ENCODE measurements at regions not wholly inside any gene's neighbourhood (a gene's known extent, or its start where the extent isn't known, plus 50 kb on each side); places are given as distances from the start of the nearest gene placed in this dataset.
"Not testable (repeated sequence)": the region's sequence is repeated elsewhere in the genome, so short reads cannot be mapped to it uniquely, and the experiment has no call there.

DNA sequence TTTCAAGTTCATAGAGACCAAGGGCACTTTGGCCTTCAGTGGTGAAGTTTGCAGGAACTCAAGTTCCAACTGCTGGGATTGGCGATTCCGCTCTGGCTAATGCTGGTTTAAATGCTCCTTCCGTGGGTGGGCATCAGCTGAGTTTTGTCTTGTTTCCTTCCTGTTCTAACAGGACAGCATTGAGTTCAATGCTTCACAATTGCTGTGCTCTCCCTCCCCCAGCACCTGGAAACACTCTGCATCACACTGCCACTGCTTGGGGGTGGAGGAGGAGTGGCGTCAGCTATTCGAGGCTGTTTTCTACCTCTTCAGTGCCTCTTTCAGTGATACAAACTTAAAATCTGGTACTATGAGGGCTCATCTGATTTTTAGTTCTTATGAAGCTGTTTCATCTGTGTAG is 634.9 kb downstream of the FSCB start:
- DNase-seq (ENCODE audit: low read depth) = no peak

DNA sequence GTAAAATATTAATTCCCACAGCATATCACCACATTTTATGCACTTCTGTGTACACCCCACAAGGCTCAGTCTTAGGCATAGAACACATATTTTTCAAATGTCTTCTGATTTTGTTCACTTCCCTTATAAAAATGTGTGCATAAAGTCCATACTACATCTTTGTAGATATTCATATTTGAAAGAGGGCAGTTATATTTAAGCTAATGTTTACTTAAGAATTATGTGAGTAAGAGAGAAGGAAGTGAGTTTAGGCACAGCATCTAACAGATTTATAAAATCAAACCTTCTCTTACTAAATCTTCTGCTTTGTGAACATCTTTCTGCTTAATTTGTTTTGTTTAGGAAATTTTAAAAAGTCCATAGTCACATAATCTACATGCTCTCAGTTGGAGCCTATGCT is 648.1 kb downstream of the FSCB start:
- no peak for DNase-seq (ENCODE audit: low read depth)

DNA sequence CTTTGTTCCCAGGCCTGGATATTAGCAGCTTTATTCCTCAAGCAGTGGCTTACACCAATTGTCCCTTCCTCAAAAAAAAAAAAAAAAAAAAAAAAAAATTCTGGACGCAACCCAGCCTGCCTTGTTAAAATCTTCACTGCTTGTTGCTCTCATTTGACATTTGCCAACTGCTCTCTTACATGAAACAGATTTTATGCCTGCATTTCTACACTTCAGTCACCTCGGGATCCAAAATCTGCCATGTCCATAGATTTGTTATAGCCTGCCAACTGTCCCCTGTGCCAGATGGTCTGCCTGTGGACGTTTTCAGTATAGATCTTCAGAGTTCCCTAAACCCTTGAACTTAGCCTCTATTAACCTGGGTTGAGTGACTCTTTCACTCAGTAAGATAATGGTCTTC is 651.5 kb downstream of the FSCB start:
- DNase-seq (ENCODE audit: low read depth) = no peak

DNA sequence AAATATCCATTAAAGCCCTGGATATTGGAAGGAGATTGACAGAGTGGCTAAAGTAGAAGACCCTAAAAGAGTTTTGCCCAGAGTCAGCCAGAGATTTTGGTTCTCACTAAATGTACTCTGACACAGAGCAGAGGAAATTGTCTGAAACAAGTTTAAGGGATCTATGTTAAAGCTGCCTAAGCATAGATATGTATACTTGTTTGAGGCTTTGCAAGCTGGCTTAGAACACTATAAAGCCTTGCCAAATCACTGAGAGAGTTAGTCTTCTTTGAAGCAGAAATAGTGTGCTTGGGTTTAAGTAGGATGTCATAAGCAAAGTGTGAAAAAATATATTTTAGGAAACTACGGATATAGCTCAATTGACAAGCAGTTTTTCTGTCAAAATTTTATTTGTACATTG is 653.5 kb downstream of the FSCB start:
- DNase-seq (ENCODE audit: low read depth) = no peak

DNA sequence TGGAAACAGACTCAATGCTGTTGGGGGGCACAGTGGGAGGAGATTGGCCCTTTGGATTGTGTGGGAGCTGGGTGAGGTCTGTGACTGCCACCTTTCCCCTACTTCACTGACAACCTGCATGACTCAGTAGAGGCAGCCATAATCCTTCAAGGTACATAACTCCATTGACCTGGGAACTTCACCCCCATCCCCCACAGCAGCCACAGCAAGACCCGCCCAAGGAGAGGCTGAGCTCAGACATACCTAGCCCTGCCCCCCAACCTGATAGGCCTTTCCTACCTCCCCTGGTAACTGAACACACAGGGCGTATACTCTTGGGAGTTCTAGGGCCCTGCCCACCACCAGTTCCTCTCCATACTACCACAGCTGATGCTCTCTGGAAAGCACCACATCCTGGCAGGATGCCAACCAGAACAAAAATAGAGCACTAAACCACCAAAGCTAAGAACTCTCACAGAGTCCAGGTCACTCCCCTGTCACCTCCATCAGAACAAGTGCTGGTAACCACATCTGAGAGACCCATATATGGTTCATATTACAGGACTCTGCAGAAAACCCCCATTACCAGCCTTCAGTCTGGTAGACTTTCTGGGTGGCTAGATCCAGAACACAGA is 703.9 kb downstream of the FSCB start:
- no peak for DNase-seq (ENCODE audit: low read depth)

DNA sequence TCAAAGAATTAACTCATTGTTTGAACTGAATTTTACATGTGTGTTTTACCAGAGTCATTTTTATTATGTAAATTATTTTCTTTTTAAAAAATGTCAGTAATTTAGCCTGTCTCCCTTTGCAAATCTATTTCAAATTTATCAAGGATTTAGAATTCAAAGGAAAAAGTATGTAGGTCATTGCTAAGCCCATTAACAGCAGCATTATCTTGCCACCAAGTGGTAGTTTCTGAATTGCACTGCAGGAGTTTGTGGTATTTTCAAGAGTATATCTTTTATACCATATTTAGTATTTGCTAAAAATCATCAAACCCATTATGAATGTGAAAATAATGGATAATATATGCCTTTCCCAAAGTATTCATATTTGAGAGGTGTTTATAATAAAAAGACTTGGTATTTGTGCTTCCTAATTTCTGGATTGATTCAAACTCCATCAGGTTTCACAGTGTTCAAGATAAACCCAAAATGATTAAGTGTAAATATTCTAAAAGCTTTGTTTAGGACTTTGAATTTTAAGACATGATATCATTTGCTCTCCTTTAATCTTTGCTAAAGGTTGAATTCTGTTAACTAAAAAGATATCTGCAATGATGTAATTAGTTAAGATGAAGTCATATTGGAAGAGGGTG is 711.4 kb downstream of the FSCB start:
- DNase-seq (ENCODE audit: low read depth) = no peak

DNA sequence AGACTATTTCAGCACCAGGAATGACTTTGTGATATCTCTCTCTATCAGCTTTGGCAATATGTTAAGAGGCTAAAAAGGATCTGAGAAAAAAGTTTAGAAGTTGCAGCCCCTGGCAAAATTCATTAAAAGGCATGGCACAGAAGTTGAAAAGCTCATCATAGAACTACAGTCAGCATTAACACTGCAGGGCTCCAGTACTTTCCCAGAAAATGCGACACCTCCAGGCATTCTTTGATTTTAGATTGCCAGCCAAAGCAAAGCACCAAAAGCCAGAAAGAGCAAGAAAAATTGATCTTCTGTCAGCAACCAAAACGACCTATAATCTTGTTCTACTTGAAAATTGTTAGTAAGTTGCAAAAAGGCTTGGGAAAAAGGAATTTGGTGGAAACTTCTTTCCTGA is 713.5 kb downstream of the FSCB start:
- DNase-seq (ENCODE audit: low read depth) = no peak

DNA sequence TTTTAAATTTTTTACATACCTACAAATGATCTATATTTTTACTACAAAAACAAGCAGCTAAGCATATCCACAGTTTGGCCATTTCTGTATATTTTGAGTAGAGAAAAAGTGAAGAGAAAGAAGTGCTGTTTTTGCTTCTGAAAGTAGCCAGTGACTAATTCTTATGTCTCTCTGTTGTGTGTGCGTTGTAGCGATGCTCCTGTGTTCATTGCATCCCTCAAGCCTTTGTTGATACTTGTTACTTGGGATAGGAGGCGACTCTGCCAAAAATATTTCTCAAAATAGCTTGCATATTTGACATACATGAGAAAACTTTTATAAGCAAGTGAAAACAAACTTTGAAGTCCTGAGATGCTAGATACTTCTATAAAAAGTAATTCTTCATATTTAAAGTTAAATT is 714.1 kb downstream of the FSCB start:
- no peak for DNase-seq (ENCODE audit: low read depth)

DNA sequence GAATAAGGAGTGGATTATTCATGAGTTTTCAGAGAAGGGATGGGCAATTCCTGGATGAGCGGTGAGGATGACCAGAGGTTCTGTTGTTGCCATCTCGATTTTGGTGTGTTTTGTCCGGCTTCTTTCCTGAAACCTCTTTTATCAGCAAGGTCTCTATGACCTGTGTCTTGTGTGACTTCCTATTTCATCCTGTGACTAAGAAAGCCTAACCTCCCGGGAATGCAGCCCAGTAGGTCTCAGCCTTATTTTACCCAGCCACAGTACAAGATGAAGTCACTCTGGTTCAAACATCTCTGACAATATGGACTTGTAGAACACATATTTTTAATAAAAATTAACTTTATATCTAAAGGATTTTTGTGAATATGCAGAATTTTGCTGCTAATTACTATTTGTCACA is 716.4 kb downstream of the FSCB start:
- no peak for DNase-seq (ENCODE audit: low read depth)

DNA sequence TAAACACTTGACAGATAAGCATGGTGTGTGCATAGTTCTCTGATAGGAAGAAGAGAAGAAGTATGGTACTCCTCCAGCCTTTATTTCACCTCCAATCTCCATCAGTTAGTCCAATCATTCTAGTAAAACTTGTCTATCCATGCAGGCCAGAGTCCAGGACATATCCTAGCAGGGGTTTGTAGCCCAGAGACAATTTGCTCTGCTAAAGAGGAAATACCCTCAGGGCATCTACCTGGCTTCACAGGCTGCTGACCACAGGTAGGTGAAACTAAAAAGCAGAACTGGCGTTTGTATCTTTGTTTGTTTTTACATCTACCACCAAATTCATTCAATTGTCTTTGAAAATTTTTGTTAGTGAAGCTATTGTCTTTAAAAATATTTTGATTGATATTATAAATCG is 717.6 kb downstream of the FSCB start:
- no peak for DNase-seq (ENCODE audit: low read depth)

DNA sequence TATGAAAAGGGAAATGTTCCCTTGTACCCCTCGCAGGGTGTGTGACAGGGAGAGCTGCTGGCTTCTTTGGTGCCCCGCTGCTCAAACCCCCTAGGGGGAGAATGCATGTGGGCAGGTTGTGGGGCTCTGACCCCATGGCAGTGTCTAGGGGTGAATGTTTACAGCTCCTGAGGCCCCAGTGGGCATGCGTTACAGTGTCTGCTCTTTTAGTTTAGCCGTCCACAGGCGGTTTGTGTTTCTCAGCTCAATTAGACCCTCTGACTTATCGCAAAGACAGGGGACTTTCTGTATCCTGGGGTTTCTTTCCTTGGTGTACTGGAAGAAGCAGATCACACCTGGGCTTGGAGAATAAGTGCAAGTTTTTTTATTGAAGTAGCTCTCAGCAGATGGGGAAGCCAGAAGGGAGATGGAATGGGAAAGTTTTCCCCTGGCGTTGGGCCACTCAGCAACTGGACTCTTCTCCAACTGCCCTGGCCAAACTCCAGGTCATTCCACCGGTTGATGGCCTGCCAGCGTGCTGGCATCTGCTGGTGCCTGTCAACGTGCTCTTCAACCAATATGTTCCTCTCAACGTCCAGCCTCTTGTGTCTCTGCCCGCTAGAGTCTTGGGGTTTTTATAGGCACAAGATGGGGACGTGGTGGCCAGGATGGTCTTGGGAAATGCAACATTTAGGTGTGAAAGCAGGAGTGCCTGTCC is 720.9 kb downstream of the FSCB start:
- DNase-seq (ENCODE audit: low read depth) = no peak

DNA sequence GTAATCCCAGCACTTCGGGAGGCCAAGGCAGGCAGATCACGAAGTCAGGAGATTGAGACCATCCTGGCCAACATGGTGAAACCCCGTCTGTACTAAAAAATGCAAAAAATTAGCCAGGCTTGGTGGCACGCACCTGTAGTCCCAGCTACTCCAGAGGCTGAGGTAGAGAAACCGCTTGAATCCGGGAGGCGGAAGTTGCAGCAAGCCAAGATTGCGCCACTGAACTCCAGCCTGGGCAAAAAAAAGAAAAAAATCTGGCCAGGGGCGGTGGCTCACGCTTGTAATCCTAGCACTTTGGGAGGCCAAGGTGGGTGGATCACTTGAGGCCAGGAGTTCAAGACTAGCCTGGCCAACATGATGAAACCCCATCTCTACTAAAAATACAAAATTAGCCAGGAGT is 722.7 kb downstream of the FSCB start:
- not testable (repeated sequence) for DNase-seq (ENCODE audit: low read depth)

DNA sequence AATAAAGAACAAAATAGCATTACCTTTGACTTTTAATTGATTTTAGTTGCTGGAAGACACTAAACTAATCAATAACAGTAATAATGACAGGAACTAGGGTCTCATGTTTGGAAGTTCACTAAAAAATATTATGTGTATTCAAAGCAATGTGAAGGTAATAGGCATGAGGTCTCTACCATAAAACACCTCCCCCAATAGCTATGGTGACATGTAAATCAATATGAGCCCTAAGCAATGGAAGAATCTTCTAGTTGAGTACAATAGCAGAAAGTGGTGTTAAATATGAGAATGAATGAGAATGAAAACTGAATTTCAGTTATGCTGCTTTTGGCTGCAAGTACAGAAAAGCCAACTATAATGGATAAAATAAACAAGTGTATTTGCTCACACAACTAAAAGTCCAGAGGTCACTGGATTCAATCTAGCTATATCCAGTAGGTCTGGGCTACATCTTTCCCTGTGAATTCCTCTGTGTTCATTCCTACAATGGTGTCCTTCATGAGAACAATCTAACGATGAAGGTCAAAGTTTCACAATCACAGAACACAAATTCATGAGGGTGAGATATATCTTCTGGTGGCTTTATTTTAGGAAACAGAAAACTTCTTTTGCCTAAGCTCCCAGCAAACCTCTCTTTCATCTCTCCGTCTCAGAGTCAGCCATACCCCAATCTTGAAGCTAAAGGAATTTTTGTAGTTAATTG is 728.0 kb downstream of the FSCB start:
- no peak for DNase-seq (ENCODE audit: low read depth)

DNA sequence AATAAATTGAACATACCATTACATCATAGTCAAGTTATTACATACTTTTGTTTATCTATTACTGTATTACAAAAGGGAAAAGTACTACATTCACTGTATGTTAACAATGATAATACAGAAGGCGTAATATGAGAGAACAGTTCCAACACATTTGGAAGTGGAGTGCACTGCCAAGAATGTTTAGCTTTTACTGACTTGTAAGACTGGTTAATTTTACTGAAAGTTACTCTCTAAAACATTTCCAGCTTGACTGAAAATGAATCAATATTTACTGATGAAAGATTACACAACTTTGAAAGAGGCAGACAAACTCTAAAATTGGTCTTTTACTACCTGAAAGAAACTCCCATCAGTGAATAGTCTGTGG is 728.5 kb downstream of the FSCB start:
- DNase-seq (ENCODE audit: low read depth) = no peak

DNA sequence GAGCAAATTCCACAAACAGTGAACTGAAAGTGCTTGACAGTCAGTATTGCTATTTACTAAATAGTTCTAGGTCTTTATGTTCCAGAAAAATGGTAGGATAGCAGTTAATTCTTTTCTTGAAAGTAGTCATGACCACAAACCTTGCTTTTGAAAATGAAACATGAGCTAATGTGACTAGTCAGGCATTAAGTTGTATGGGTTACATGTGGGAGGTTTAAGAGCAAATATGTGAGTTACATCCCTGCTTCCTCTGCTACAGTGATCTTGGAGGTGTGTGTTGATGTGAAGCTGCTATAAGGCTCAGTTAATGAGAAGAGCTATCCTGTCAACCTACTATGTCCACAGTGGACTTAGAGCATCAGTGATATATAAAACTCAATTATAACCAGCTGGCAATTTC is 741.6 kb downstream of the FSCB start:
- DNase-seq (ENCODE audit: low read depth) = no peak

DNA sequence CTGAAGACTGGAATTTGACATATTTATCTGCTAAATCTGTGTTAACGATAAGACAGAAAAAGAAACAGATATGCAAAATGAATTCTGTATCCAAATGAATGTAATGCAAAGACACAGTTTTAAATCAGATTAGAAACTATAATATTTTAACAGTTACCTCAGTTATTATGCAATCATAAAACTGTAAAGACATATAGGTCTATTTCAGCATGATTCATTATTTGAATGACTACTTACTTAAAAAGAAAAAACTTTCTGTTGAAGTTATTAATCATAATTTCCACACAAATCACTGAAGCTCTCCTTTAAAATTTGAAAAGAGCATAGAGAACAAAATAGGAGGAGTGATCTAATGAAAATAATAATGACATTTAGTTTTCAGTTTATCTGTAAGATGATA is 742.6 kb downstream of the FSCB start:
- no peak for DNase-seq (ENCODE audit: low read depth)

DNA sequence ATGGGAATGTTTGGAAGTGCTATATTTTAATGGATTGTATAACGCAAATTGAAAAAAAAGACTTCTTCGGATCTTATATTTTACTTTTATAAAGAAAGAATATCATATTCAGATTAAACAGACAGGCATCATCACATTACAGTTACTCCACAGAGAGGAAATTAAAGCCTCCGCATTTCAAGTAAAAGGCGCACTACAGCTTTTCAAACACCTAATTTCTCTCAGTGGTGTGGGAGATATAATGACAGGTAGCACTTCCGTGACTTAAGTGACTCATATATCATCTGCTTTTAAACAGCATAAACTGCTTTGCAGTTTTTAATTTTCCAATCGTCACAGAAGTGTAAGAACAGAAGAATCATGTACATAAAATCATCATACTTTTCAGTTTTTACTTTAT is 751.4 kb downstream of the FSCB start:
- DNase-seq (ENCODE audit: low read depth) = no peak

DNA sequence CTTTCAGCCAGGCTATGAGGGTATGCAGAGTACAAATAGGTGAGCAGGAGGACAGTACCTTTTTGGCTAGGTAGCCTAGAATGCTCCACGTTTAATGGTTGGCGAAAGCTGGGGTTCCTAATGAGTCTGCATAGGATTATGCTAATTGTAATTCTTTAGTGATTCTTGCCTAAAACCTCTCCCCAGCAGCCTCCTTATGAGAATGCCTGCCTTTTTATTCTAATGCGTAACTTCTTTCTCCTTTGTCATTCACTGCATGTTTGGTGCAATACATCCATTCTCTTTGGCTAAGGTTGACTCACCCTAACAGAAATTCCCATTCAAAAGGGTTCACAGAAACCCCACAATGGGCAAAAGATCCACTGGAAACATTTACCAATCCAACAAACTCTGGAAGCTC is 752.2 kb downstream of the FSCB start:
- DNase-seq (ENCODE audit: low read depth) = no peak

DNA sequence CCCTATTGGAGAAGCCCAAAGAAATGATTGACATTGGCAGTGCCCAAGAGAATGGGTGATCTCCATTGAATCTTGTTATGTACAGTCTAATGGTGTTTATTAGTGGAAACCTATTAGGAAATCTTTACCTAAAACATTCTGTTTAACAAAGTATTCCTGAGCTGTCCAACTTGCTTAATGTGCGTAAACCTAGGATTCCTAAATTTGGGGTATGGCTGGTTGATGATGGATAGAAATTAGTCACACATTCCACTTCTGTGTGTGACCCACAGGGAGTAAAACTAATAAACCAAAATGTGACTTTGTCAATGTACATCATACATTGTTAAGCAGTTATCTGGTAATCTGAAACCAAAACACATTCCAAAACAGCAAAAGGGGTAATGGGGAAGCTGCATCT is 761.3 kb downstream of the FSCB start:
- no peak for DNase-seq (ENCODE audit: low read depth)

DNA sequence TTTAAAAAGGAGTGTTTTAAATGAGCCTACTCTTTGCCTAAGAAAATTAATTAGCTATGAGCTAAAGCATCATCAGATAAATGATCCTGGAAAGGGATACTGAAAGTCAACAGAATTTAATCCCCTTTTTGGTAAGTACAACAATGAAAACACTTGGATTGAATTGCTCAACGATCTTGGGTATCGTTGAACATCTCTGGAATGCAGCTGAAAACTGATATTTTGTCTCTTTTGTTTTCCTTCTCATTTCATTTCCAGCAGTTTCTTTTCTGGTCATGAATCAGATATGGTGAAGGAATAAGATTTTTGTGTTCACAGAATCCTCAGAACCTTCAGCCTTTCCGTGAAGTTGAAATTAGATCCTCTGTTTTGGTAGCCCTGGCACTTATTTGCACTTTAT is 771.2 kb downstream of the FSCB start:
- DNase-seq (ENCODE audit: low read depth) = no peak

DNA sequence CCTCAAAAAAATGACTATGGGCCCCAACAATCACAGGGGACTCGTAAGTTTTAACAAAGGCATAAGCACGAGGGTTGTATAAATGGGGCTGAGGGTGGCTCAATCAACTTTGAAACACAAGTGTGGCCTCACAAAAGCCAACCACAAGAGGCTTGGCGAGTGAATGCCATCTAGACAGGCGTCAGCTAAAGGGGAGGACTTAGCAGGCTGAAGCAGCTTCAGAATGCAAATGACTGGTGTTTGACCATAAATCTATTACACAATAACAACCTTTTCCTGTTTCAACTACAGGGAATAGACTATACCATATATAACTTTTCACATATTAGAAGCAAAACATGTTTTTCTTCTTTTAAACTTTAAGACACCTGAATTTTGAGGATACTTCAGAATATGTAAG is 777.9 kb downstream of the FSCB start:
- DNase-seq (ENCODE audit: low read depth) = no peak

DNA sequence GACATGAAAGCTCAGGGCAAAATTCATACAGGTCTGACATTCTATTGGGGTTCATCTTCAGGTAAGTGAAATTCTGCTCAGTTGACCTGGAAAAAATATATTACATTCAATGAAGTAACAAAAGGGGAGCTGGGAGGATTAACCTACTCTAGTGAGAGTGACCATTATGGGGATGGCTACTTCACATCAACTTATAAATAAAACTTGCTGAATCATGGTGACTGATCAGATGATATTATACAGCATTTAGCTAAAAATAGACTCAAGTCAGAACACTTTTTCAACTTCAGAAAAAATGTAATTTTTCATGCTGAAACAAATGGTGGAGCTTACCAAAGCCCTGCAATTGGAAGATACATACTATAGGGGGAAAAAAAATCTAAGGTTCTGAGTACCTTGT is 800.2 kb downstream of the FSCB start:
- DNase-seq (ENCODE audit: low read depth) = no peak

DNA sequence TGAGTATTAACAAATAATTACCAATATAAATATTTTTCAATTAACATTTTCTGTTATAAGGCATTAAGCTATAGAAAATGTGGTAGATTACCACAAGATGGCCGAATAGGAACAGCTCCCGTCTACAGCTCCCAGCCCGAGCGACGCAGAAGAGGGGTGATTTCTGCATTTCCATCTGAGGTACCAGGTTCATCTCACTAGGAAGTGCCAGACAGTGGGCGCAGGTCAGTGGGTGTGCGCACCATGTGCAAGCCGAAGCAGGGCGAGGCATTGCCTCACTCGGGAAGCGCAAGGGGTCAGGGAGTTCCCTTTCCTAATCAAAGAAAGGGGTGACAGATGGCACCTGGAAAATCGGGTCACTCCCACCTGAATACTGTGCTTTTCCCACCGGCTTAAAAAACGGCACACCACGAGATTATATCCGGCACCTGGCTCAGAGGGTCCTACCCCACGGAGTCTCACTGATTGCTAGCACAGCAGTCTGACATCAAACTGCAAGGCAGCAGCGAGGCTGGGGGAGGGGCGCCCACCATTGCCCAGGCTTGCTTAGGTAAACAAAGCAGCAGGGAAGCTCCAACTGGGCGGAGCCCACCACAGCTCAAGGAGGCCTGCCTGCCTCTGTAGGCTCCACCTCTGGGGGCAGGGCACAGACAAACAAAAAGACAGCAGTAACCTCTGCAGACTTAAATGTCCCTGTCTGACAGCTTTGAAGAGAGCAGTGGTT is 808.4 kb downstream of the FSCB start:
- not testable (repeated sequence) for DNase-seq (ENCODE audit: low read depth)
